BE2C (cell line): ENCODE measurements at regions not wholly inside any gene's neighbourhood (a gene's known extent, or its start where the extent isn't known, plus 50 kb on each side); places are given as distances from the start of the nearest gene placed in this dataset.
"Not testable (repeated sequence)": the region's sequence is repeated elsewhere in the genome, so short reads cannot be mapped to it uniquely, and the experiment has no call there.

Experiments used
- DNase-seq: peaks from one replicate; pipeline ENCODE4 v3.0.0-alpha.2; 2020
- H3K27me3 ChIP-seq: fragments of 250-450 bp; sonication (Bioruptor Pico); 2 replicates; pipeline ENCODE4 v1.5.1; 2020; ENCODE audit warnings: mild to moderate bottlenecking
- H3K36me3 ChIP-seq: fragments of 250-450 bp; sonication (Bioruptor Pico); 2 replicates; pipeline ENCODE4 v1.5.1; 2020; ENCODE audit warnings: mild to moderate bottlenecking
- H3K4me1 ChIP-seq: fragments of 250-450 bp; sonication (Bioruptor Pico); 2 replicates; pipeline ENCODE4 v1.5.1; 2020
- H3K4me3 ChIP-seq: 2 replicates; pipeline ENCODE4 v1.5.1; 2011; ENCODE audit warnings: low read depth, low read length
- H3K9me3 ChIP-seq: fragments of 250-450 bp; sonication (Bioruptor Pico); 2 replicates; pipeline ENCODE4 v1.5.1; 2020
- CTCF ChIP-seq: IDR thresholded peaks from 2 replicates; pipeline ENCODE4 v1.5.1; 2012; ENCODE audit warnings: mild to moderate bottlenecking, low read depth, low read length

DNA sequence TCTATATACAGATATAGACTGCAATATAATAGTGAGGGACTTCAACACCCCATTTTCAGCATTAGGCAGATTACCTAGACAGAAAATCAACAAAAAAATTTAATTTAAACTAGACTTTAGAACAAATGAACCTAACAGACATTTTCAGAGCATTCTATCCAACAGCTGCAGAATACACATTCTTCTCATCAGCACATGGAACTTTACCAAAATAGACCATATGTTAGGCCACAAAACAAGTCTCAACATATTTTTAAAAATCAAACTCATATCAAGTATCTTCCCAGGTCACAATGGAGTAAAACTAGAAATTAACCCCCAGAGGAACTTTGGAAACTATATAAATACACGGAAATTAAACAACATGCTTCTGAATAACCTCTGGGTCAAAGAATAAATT lies 169.6 kb downstream of the MTERF1 start:
- no peak for DNase-seq
- TF ChIP-seq CTCF = no peak
- Histone ChIP-seq H3K27me3 (no peaks in the 10 kb centered on the region), H3K4me3 (no peak overlapping the region), H3K9me3 (no peaks in the 10 kb centered on the region), H3K4me1 (no peaks in the 10 kb centered on the region), H3K36me3 (no peaks in the 10 kb centered on the region)

DNA sequence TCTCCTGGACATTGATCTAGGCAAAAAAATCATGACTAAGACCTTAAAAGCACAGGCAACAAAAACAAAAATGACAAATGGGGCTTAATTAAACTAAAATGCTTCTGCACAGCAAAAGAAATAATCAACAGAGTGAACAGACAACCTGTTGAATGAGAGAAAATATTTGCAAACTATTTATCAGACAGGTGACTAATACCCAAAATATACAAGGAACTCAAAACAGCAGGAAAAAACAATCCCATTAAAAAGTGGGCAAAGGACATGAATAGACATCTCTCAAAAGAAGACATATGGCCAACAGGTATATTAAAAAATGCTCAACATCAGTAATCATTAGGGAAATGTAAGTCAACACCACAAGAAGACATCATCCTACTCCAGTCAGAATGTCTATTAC lies 166.8 kb downstream of the MTERF1 start:
- Histone ChIP-seq H3K4me3 (no peak overlapping the region), H3K4me1 (no peaks in the 10 kb centered on the region), H3K9me3 (no peaks in the 10 kb centered on the region), H3K27me3 (no peaks in the 10 kb centered on the region), H3K36me3 (no peaks in the 10 kb centered on the region)
- no peak for DNase-seq
- TF ChIP-seq CTCF = no peak

DNA sequence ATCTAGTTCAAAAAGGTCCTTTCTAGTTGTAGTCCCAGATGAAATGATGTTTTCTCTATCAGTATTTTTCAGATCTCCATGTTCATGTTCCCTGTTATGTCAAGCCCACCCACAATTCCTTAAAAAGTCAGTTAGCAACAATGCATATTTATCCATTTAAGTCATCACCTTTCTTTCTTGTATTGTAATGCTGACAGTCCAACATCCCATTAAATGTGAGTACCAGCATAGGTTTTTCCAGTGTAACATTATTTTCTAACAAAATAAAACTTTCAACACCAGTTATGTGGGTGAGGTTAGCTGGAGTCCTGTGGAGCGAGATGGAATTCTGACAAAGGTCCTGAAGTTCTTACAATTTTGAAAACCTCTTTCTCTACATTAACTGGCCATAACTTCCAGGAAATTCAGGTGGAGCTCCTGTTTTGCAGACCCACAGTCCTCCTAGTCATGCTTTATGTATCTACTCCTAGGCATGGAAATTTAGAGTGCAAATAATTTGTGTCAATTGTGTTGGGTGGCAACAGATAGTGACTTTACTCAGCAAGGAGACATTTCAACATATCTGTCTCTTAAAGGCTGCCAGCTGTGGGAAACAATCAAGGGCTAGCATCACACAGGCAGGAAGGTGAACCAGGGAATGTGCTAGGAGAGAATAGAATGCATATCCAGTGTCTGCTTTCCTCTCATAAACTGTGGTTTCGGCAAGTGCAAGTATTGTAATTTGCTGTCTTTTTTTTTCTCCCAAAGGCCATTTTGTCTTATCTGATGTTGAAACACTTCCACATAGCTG lies 162.6 kb downstream of the MTERF1 start:
- Histone ChIP-seq H3K36me3 (no peaks in the 10 kb centered on the region), H3K27me3 (no peaks in the 10 kb centered on the region), H3K4me1 (no peaks in the 10 kb centered on the region), H3K9me3 (no peaks in the 10 kb centered on the region), H3K4me3 (no peak overlapping the region)
- TF ChIP-seq CTCF = no peak
- DNase-seq = no peak

GRCh38 chr7:91719008-91719407 lies 161.5 kb downstream of the MTERF1 start:
- TF ChIP-seq CTCF = no peak
- no peak for DNase-seq
- no peaks in the 10 kb centered on the region for H3K27me3 ChIP-seq
- H3K4me1 ChIP-seq = no peaks in the 10 kb centered on the region
- H3K4me3 ChIP-seq = no peak overlapping the region
- H3K9me3 ChIP-seq = no peaks in the 10 kb centered on the region
- no peaks in the 10 kb centered on the region for H3K36me3 ChIP-seq

GRCh38 chr7:91720260-91720937 lies 160.1 kb downstream of the MTERF1 start:
- Histone ChIP-seq H3K9me3 (no peaks in the 10 kb centered on the region), H3K36me3 (no peaks in the 10 kb centered on the region), H3K27me3 (no peaks in the 10 kb centered on the region), H3K4me3 (no peak overlapping the region), H3K4me1 (no peaks in the 10 kb centered on the region)
- no peak for TF ChIP-seq CTCF
- DNase-seq = no peak

DNA sequence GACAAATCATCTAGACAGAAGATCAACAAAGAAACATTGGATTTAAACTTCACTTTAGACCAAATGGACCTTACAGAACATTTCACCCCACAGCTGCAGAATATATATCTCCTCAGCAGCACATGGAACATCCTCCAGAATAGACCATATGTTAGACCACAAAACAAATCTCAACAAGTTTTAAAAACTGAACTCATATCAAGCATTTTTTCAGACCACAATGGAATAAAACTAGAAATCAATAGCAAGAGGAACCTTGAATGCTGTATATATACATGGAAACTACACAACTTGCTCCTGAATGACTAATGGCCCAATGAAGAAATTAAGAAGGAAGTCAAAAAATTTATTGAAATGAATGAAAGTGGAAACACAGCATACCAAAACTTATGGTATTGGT lies 157.7 kb downstream of the MTERF1 start:
- Histone ChIP-seq H3K27me3 (no peaks in the 10 kb centered on the region), H3K36me3 (no peaks in the 10 kb centered on the region), H3K4me1 (no peaks in the 10 kb centered on the region), H3K9me3 (no peaks in the 10 kb centered on the region), H3K4me3 (no peak overlapping the region)
- DNase-seq = no peak
- TF ChIP-seq CTCF = no peak

- not testable (repeated sequence) for H3K27me3 ChIP-seq, H3K4me1 ChIP-seq, DNase-seq, H3K9me3 ChIP-seq, H3K36me3 ChIP-seq, H3K4me3 ChIP-seq
Observed at GRCh38 chr7:91729046-91729445, 151.5 kb downstream of the MTERF1 start.
